AG04450 (cell line): ENCODE measurements at regions not wholly inside any gene's neighbourhood (a gene's known extent, or its start where the extent isn't known, plus 50 kb on each side); places are given as distances from the start of the nearest gene placed in this dataset.

Source experiments
- CTCF ChIA-PET: fragments of 300-600, 350-600 bp; formaldehyde crosslinking; extraction: SDS; loops from one replicate; lab custom pipeline; 2022; ENCODE audit warnings: antibody characterized with exemption, inconsistent platforms; lab: Charles Lee
- POLR2A ChIA-PET: fragments of 350-600 bp; formaldehyde crosslinking; extraction: SDS; loops from one replicate; lab custom pipeline; 2021; ENCODE audit warnings: antibody characterized with exemption, inconsistent platforms; lab: Yijun Ruan, JAX
- DNase-seq: peaks from one replicate; pipeline ENCODE4 v3.0.0-alpha.2; 2011; ENCODE audit warnings: low read depth, low spot score
- H3K27ac ChIP-seq: one replicate; pipeline ENCODE4 v1.5.1; 2012; ENCODE audit warnings: low read depth, low read length, control low read depth
- H3K27me3 ChIP-seq: one replicate; pipeline ENCODE4 v1.6.0; 2012; ENCODE audit warnings: low read length; ENCODE audit not compliant: control insufficient read depth, insufficient read depth
- H3K4me3 ChIP-seq: 2 replicates; pipeline ENCODE4 v1.5.1; 2011; ENCODE audit warnings: mild to moderate bottlenecking, low read depth, low read length, control low read depth
- H3K9me3 ChIP-seq: 2 replicates; pipeline ENCODE4 v1.5.1; 2012; ENCODE audit warnings: low read length; ENCODE audit not compliant: control insufficient read depth, insufficient read depth
- TF ChIP-seq, protein P1 (sequence below): IDR thresholded peaks from 2 replicates; pipeline ENCODE4 v1.5.1; 2011; ENCODE audit warnings: low read depth, low read length, control low read depth, inconsistent platforms

DNA sequence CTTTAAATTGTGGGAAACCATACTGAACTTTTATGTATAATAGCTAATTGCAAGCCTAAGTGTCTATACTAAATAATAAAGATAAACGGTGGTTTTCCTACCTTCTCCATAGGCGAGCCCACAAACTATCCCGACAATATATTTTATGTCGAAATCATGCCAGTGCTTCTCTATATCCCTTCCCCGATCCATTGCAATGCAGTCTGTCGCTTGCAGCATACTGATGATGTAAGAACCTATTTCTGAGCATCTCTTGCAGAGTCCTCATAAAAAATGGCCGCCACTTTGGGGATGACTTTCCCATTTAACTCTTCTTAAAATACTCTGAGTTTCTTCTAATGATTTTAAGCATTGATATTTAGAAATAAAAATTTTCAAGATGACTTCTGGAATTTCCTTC, 58.1 kb upstream of the TLR3 start:
- Histone ChIP-seq H3K4me3 (no peak overlapping the region), H3K9me3 (no peaks in the 10 kb centered on the region; the same call in 1 of the 2 replicates), H3K27ac (no peak overlapping the region), H3K27me3 (no peaks in the 10 kb centered on the region)
- CTCF ChIA-PET = interaction anchor here (1.5 kb wide), 1 partner anchor 27 kb away, joined by 4 read pairs; no protein-coding TSS in a partner anchor
- DNase-seq = no peak
- TF ChIP-seq, protein P1, sequence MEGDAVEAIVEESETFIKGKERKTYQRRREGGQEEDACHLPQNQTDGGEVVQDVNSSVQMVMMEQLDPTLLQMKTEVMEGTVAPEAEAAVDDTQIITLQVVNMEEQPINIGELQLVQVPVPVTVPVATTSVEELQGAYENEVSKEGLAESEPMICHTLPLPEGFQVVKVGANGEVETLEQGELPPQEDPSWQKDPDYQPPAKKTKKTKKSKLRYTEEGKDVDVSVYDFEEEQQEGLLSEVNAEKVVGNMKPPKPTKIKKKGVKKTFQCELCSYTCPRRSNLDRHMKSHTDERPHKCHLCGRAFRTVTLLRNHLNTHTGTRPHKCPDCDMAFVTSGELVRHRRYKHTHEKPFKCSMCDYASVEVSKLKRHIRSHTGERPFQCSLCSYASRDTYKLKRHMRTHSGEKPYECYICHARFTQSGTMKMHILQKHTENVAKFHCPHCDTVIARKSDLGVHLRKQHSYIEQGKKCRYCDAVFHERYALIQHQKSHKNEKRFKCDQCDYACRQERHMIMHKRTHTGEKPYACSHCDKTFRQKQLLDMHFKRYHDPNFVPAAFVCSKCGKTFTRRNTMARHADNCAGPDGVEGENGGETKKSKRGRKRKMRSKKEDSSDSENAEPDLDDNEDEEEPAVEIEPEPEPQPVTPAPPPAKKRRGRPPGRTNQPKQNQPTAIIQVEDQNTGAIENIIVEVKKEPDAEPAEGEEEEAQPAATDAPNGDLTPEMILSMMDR = no peak
- POLR2A ChIA-PET = no interaction called here

DNA sequence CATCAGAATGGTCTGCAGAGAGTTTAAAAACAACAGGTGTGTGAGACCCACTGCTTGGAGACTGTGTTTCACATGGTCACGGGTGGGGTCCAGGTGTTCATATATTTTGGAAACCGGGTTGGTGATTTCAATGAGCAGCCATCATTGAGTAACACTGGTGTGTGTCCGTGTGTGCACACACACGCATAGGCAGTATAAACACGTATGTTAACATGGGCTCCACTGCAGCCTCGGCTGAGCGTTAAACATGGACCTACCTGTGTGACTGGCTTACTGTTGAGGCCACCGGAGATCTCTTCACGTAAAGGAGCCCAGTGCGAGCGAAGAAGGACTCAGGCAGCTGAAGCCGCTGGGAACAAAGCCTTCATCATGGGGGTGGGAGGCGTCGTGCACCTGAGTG, 56.9 kb upstream of the TLR3 start:
- no peak for DNase-seq
- Histone ChIP-seq H3K27me3 (no peaks in the 10 kb centered on the region), H3K27ac (no peak overlapping the region), H3K4me3 (no peak overlapping the region), H3K9me3 (no peaks in the 10 kb centered on the region; the same call in 1 of the 2 replicates)
- TF ChIP-seq, protein P1 = no peak
- CTCF ChIA-PET = no interaction called here
- POLR2A ChIA-PET = no interaction called here

- TF ChIP-seq, protein P1 = no peak
- Histone ChIP-seq H3K27me3 (no peaks in the 10 kb centered on the region), H3K9me3 (no peaks in the 10 kb centered on the region; the same call in 1 of the 2 replicates), H3K4me3 (no peak overlapping the region), H3K27ac (no peak overlapping the region)
- DNase-seq = no peak
- ChIA-PET POLR2A (no interaction called here), CTCF (no interaction called here)
These were observed 55.4 kb upstream of the TLR3 start for GRCh38 chr4:186013419-186014186.

- POLR2A ChIA-PET = no interaction called here
- Histone ChIP-seq H3K27me3 (no peaks in the 10 kb centered on the region), H3K9me3 (no peaks in the 10 kb centered on the region; the same call in 1 of the 2 replicates), H3K27ac (no peak overlapping the region), H3K4me3 (no peak overlapping the region)
- TF ChIP-seq, protein P1 = no peak
- DNase-seq = no peak
- CTCF ChIA-PET = no interaction called here
These were observed 53.6 kb upstream of the TLR3 start for GRCh38 chr4:186015212-186015817.

GRCh38 chr4:186016796-186017195, 52.2 kb upstream of the TLR3 start:
- DNase-seq = no peak
- Histone ChIP-seq H3K9me3 (no peaks in the 10 kb centered on the region; the same call in 1 of the 2 replicates), H3K4me3 (no peak overlapping the region), H3K27me3 (no peaks in the 10 kb centered on the region), H3K27ac (no peak overlapping the region)
- CTCF ChIA-PET = interaction anchor here (0.8 kb wide), 1 partner anchor 376 kb away, joined by 3 read pairs; no protein-coding TSS in a partner anchor
- TF ChIP-seq, protein P1 = no peak
- POLR2A ChIA-PET = no interaction called here
